GM18502 (cell line): ENCODE measurements at regions not wholly inside any gene's neighbourhood (a gene's known extent, or its start where the extent isn't known, plus 50 kb on each side); places are given as distances from the start of the nearest gene placed in this dataset.

Experiments used
- ATAC-seq: cut with Tn5 transposase; IDR thresholded peaks from one replicate; pipeline ENCODE4 v1.9.1; 2021; ENCODE audit warnings: mild to moderate bottlenecking; ENCODE audit not compliant: unreplicated experiment, poor library complexity

DNA sequence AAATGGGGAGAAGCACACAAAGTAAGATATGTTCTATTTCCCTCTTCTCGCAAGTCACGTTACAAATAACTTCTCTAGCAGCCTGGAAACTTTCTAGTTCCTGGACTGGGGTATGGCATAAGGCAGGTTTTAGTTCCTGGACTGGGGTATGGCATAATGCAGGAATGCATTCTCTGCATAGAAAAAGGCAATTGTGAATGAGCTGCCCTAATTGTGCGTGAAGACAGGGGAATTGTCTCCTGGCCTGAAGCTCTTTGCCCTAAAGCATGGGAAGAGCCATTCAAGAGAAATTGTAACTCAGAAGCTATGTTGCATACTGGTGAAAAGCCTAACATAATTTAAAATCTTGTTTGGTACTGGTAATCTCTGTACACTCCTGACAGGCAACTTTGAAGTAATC is 54.3 kb upstream of the CBLB start:
- ATAC-seq = no peak

- ATAC-seq = no peak
Measured at GRCh38 chr3:105927741-105928140, 58.9 kb upstream of the CBLB start.

- ATAC-seq = no peak
Measured at GRCh38 chr3:105930733-105931132, 61.9 kb upstream of the CBLB start.

GRCh38 chr3:105931500-105931899 is 62.7 kb upstream of the CBLB start:
- no peak for ATAC-seq

DNA sequence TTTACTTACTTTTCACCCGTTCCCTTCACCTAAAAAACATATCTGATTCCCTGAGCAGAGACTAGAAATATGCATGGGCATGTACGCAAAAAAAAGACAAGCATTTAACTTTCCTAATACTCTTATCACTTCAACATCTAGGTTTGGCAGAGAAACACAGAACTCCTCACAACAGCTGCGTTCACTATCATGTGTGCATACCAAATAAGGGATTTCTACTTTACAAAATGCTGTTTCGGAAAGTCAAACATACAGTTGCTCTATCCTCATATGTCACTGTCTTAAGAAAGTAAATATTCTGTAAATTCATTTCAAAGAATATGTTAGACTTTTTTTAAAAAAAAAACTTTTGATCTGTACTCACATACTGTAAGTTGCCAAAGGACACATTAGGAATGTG is 65.1 kb upstream of the CBLB start:
- no peak for ATAC-seq

DNA sequence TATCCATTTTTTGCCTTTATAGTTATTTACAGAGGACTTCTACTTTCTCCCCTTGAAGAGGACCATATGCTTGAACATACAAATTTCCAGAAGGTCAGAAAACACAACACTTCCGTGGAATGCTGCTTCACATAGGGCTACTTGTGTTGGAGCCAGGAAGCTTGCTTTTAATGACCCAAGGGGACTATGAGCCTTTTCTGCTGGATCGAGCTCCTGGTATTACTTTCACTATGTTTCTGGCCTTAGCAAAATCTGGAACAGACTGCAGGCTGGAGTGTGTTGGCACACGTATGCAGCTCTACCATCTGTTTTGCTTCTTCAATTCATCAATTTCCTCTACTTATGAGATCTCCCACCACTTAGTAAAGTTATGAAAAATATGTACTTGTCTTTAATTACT is 69.3 kb upstream of the CBLB start:
- ATAC-seq = no peak

- ATAC-seq = no peak
Measured at GRCh38 chr3:105938806-105939205, 70.0 kb upstream of the CBLB start.

GRCh38 chr3:105944276-105944675 is 75.5 kb upstream of the CBLB start:
- ATAC-seq = no peak

DNA sequence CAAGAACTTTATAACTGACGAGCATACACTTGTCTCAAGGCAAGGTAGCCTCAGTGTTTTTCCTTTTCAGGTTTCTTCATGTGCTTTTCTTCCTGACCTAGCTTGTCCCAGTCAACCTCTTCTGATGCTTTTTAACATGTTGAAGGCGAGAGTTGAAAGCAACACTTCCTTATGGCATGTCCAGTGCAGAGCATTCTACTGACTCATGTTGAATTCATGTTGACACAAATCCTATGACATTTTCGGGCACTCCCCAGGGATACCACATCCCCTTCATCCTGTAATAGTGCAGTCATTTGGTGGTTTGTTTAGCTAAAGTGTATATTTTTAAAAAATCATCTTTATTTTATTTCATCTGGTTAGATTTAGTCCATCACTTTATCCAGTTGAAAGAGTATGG is 75.9 kb upstream of the CBLB start:
- no peak for ATAC-seq

- ATAC-seq = no peak
Measured at GRCh38 chr3:105948101-105948500, 79.3 kb upstream of the CBLB start.

GRCh38 chr3:105950881-105951600 is 82.2 kb upstream of the CBLB start:
- ATAC-seq = no peak

DNA sequence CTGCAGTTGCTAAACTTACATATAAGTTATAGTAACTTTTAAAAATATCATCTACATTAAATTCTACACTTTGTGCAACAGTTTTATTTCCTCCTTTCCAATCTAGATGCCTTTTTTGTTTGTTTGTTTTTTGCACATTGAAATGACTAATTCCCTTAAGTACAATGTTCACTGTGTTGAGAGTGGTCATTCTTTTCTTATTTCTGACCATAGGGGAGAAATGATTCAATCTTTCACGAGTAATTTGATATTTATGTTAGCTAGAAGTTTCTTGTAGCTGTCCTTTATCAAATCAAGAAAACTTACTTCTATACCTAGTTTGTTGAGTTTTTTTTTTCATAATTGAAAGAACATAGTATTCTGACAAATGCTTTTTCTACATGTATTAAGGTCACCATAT is 85.0 kb upstream of the CBLB start:
- ATAC-seq = no peak

DNA sequence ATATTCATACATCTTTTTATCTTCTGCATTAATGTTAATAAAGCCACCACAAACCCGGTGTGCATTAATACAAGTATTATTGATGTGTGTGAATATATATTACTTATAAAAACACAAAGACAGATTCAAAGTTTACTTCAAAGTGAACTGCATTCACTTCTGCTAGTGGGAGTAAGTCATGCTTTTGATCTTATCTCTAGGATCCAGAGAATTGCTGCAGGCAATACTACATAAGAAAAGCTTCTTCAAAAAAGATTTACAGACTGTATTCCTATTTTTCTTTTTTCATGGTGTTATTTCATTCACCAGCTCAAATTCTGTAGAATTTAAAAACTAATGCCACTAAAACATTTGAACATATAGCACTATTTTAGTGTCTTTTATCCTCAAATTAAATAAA is 87.5 kb upstream of the CBLB start:
- no peak for ATAC-seq

GRCh38 chr3:105957722-105958121 is 88.9 kb upstream of the CBLB start:
- no peak for ATAC-seq

DNA sequence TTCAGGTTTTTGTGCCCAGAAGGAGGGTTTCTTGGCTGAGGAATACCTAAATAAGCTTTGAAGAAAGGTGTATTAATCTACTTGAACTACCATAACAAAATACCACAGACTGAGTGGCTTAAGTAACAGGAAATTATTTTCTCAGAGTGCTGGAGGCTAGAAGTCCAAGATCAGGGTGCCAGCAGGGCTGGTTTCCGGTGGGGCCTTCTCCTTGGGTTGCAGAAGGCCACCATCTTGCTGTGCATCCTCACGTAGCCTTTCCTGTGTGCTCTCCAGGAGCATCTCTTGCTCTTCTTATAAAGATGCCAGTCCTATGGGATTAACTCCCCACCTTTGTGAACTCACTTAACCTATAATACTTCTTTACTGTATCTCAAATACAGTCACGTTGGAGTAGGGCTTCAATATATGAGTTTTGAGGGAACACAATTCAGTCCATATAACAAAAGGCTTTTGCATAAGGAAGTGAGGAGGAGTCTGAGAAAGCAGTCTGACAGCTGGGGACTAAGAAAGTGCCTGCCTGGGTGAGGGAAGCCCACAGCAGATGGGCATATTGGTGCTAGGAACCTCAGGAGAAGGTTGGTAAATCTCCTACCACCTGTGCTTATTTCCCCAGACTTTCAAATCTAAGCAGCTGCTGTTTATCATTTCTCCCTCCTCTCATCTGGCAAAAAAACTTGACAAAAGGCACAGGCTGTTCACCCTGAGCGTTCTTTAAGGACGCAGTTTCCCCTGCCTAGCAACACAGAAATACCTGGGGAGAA is 89.6 kb upstream of the CBLB start:
- no peak for ATAC-seq

- no peak for ATAC-seq
Measured at GRCh38 chr3:105959851-105960250, 91.0 kb upstream of the CBLB start.

DNA sequence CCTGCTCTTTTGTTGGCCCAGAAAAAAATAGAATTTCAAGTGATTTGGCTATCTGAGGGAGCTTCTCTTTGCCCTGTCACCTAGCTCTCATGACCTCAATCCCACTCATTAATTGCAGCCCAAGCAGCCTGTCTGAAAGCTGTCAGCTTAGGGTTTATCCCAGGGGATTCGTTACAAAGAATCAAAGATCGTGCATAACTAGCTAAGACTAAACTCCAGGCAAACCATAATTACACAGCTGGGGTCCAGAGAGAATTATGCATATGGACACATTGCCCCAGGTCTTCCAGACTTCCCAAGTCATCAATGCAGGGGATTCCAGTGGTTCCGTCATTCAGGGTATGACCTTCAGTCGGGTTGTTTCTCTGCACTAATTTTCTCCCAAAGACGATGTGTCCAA is 91.6 kb upstream of the CBLB start:
- no peak for ATAC-seq

- no peak for ATAC-seq
Measured at GRCh38 chr3:105963161-105963560, 94.3 kb upstream of the CBLB start.

- no peak for ATAC-seq
Measured at GRCh38 chr3:105965384-105965783, 96.6 kb upstream of the CBLB start.

DNA sequence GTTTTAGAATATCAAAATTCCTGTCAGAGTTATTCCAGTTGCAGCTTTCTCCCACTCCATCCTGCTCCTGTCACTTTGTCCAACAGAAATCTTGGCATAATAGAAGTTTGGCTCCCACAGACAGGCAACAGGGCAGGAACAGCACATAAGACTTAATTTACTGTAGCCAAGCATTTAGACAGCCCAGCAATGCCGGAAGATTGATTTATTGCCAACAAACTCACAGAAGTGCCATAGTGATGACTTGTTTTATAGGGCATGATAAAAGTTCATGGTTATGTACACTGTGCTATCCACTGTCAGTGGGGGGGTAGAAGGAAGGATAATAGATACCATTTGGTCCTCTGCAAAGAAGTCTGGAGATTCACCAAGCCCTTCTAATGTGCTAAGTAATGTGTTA is 98.3 kb upstream of the CBLB start:
- ATAC-seq = no peak

- no peak for ATAC-seq
Measured at GRCh38 chr3:105970283-105970682, 101.5 kb upstream of the CBLB start.

DNA sequence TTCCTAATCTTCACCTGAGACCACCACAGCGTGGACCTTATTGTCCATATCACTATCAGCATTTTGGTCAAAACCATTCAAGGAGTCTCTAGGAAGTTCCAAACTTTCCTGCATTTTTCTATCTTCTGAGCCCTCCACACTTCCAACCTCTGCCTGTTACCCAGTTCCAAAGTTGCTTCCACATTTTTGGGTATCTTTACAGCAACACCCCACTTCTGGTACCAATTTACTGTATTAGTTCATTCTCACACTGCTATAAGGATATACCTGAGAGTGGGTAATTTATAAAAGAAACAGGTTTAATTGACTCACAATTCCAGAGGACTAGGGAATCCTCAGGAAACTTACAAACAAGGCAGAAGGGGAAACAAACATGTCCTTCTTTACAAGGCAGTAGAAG is 103.3 kb upstream of the CBLB start:
- no peak for ATAC-seq
